ENCODE measurements at regions not wholly inside any gene's neighbourhood (a gene's known extent, or its start where the extent isn't known, plus 50 kb on each side); places are given as distances from the start of the nearest gene placed in this dataset.
"Not testable (repeated sequence)": the region's sequence is repeated elsewhere in the genome, so short reads cannot be mapped to it uniquely, and the experiment has no call there.

DNA sequence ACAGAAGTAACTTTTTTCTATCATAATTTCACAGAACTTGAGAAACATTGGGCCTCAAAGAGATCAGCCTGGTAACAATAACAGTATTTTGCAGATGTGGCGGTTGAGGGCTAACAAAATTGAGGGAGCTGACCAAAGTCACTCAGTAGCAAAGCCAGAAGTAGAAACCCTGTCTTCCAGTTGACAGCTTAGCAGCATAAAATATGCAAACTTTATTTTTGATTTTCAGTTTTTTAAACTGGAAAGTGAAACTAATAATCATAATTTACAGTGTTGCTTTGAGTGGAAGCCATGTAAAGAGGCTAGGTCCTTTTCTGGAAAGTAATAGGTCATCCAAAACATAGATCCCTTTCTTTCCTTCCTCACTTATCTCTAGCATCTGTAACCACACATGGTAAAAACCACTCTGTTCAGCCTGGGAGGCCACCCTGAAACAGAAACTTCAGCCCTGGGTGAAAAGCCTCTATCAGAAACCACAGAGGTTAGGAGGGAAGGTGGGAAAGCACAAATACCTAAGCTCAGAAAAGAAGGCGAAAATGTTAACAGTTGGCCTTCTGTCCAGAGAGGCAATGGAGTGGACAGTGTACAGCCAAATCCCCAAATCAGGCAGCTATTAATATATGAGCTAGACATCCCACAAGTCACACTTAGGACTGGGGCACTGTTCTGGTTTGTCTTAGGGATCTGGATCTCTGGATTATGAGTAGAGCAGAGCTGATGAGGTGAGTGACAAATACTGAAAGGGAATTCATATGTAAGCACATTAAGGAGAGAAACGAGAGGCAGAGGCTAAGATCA lies 61.1 kb upstream of the ARSJ start:
- intact Hi-C loops (cut with DNase I; ENCODE audit: low total_unique reads): no loop called here
- no peak for TF ChIP-seq POLR2A (IDR thresholded peaks at IDR 0.05)
- TF ChIP-seq, protein P1, sequence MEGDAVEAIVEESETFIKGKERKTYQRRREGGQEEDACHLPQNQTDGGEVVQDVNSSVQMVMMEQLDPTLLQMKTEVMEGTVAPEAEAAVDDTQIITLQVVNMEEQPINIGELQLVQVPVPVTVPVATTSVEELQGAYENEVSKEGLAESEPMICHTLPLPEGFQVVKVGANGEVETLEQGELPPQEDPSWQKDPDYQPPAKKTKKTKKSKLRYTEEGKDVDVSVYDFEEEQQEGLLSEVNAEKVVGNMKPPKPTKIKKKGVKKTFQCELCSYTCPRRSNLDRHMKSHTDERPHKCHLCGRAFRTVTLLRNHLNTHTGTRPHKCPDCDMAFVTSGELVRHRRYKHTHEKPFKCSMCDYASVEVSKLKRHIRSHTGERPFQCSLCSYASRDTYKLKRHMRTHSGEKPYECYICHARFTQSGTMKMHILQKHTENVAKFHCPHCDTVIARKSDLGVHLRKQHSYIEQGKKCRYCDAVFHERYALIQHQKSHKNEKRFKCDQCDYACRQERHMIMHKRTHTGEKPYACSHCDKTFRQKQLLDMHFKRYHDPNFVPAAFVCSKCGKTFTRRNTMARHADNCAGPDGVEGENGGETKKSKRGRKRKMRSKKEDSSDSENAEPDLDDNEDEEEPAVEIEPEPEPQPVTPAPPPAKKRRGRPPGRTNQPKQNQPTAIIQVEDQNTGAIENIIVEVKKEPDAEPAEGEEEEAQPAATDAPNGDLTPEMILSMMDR (IDR thresholded peaks at IDR 0.05 in 4 of 5, conservative IDR thresholded peaks at IDR 0.05 in 1 of 5): no peak
- Histone ChIP-seq H3K27me3 (no peaks in the 10 kb centered on the region), H3K4me3 (no peak overlapping the region), H3K27ac (no peak overlapping the region), H3K36me3 (no peaks in the 10 kb centered on the region), H3K9me3 (no peaks in the 10 kb centered on the region), H3K4me1 (no peaks in the 10 kb centered on the region)
- DNase-seq (no peak), ATAC-seq (no peak)
- in situ Hi-C loops (cut with MboI; ENCODE audit: low sequenced_read_pairs in 4 of 4): no loop called here

DNA sequence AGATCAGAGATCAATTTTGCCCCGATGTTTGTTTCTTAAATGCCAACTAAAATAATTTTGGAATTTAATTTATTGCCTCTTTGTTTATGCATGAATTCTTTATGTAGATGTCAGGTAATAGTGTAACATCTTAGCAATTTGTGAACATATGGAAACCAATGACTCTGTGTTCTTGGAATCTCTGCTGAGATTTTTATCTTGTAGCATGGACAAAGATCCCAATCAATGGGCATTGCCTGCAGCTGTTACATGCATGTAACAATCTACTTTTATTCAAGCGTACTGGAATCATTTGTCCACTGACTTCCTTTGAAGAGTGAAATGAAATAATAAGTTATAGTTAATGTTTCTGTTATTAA lies 61.6 kb upstream of the ARSJ start:
- TF ChIP-seq POLR2A (IDR thresholded peaks at IDR 0.05): no peak
- TF ChIP-seq, protein P1 (IDR thresholded peaks at IDR 0.05 in 4 of 5, conservative IDR thresholded peaks at IDR 0.05 in 1 of 5): no peak
- Histone ChIP-seq H3K4me3 (no peak overlapping the region), H3K4me1 (no peaks in the 10 kb centered on the region), H3K27me3 (no peaks in the 10 kb centered on the region), H3K36me3 (no peaks in the 10 kb centered on the region), H3K27ac (no peak overlapping the region), H3K9me3 (no peaks in the 10 kb centered on the region)
- ATAC-seq (no peak), DNase-seq (no peak)
- intact Hi-C loops (cut with DNase I; ENCODE audit: low total_unique reads) (no loop called here), in situ Hi-C loops (cut with MboI; ENCODE audit: low sequenced_read_pairs in 4 of 4) (no loop called here)

DNA sequence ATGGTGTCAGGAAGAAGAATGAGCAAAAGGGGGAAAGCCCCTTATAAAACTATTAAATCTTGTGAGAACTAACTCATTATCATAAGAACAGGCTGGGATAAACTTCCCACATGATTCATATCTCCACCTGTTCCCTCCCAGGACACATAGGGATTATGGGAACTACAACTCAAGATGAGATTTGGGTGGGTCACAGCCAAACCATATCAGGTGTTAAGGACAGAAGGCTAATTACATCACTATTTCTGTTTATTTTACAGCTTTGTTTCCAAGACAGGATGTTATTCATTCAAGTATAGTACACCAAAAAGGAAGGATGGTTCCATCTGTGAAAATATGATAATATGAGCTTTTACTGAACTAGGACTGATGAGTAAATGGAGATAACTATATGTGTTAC lies 63.7 kb upstream of the ARSJ start:
- Histone ChIP-seq H3K4me1 (no peaks in the 10 kb centered on the region), H3K36me3 (no peaks in the 10 kb centered on the region), H3K27ac (no peak overlapping the region), H3K4me3 (no peak overlapping the region), H3K9me3 (no peaks in the 10 kb centered on the region), H3K27me3 (no peaks in the 10 kb centered on the region)
- no peak for TF ChIP-seq POLR2A (IDR thresholded peaks at IDR 0.05)
- TF ChIP-seq, protein P1 (IDR thresholded peaks at IDR 0.05 in 4 of 5, conservative IDR thresholded peaks at IDR 0.05 in 1 of 5): no peak
- intact Hi-C loops (cut with DNase I; ENCODE audit: low total_unique reads): no loop called here
- DNase-seq (no peak), ATAC-seq (no peak)
- in situ Hi-C loops (cut with MboI; ENCODE audit: low sequenced_read_pairs in 4 of 4): no loop called here

DNA sequence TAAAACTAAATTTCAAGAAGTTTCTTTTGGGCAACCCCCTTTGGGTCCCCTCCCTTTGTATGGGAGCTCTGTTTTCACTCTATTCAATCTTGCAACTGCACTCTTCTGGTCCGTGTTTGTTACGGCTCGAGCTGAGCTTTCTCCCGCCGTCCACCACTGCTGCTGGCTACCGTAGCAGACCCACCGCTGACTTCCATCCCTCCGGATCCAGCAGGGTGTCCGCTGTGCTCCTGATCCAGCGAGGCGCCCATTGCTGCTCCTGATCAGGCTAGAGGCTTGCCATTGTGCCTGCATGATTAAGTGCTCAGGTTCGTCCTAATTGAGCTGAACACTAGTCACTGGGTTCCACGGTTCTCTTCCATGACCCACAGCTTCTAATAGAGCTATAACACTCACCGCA lies 64.9 kb upstream of the ARSJ start:
- H3K27me3 ChIP-seq; H3K27ac ChIP-seq; DNase-seq; ATAC-seq; H3K9me3 ChIP-seq; in situ Hi-C loops (cut with MboI; ENCODE audit: low sequenced_read_pairs in 4 of 4); H3K4me3 ChIP-seq; H3K4me1 ChIP-seq; H3K36me3 ChIP-seq; intact Hi-C loops (cut with DNase I; ENCODE audit: low total_unique reads): not testable (repeated sequence)

DNA sequence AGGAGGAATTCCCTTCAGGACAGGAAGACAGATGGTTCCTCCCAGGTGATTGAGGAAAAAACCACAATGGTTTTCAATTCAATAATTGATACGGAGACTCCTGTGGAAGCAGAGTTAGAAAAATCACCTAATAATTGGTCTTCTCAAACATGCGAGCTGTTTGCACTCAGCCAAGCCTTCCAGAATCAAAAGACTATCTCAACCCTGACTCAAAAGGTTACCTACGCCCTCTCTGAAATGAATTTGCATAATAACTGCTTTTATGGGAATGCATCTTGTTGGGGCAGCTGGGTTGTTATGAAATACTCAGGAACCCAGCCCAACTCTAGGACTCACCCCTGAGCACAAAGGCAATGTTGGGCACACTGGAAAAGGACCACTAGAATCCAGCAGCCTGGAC lies 66.9 kb upstream of the ARSJ start:
- Histone ChIP-seq H3K4me3 (no peak overlapping the region), H3K27ac (no peak overlapping the region), H3K9me3 (no peaks in the 10 kb centered on the region), H3K4me1 (no peaks in the 10 kb centered on the region), H3K36me3 (no peaks in the 10 kb centered on the region), H3K27me3 (no peaks in the 10 kb centered on the region)
- TF ChIP-seq, protein P1 (IDR thresholded peaks at IDR 0.05 in 4 of 5, conservative IDR thresholded peaks at IDR 0.05 in 1 of 5): no peak
- no peak for TF ChIP-seq POLR2A (IDR thresholded peaks at IDR 0.05)
- in situ Hi-C loops (cut with MboI; ENCODE audit: low sequenced_read_pairs in 4 of 4) (no loop called here), intact Hi-C loops (cut with DNase I; ENCODE audit: low total_unique reads) (no loop called here)
- DNase-seq (no peak), ATAC-seq (no peak)

DNA sequence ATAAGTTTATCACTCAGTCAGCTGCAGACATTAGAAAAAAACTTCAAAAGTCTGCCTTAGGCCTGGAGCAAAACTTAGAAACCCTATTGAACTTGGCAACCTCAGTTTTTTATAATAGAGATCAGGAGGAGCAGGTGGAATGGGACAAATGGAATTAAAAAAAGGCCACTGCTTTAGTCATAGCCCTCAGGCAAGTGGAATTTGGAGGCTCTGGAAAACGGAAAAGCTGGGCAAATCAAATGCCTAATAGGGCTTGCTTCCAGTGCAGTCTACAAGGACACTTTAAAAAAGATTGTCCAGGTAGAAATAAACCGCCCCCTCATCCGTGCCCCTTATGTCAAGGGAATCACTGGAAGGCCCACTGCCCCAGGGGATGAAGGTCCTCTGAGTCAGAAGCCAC lies 68.7 kb upstream of the ARSJ start:
- H3K27ac ChIP-seq; in situ Hi-C loops (cut with MboI; ENCODE audit: low sequenced_read_pairs in 4 of 4); H3K36me3 ChIP-seq; H3K27me3 ChIP-seq; DNase-seq; intact Hi-C loops (cut with DNase I; ENCODE audit: low total_unique reads); H3K4me3 ChIP-seq; H3K4me1 ChIP-seq; H3K9me3 ChIP-seq; ATAC-seq: not testable (repeated sequence)

Measured in gastrocnemius medialis (tissue), 4 donors.